ENCODE measurements at regions not wholly inside any gene's neighbourhood (a gene's known extent, or its start where the extent isn't known, plus 50 kb on each side); places are given as distances from the start of the nearest gene placed in this dataset.

GRCh38 chr10:59104186-59104585 is 72.3 kb upstream of the PHYHIPL start:
- H3K36me3 Mint-ChIP-seq: no peaks in the 10 kb centered on the region
- no peak overlapping the region for H3K27ac Mint-ChIP-seq
- ATAC-seq: no peak
- DNase-seq (ENCODE audit: low spot score in 2 of 2): no peak
- H3K9me3 Mint-ChIP-seq: no peaks in the 10 kb centered on the region

GRCh38 chr10:59106441-59106840 is 70.0 kb upstream of the PHYHIPL start:
- Mint-ChIP-seq H3K9me3 (no peaks in the 10 kb centered on the region), H3K27ac (no peak overlapping the region), H3K36me3 (no peaks in the 10 kb centered on the region)
- ATAC-seq: no peak
- DNase-seq (ENCODE audit: low spot score in 2 of 2): no peak

- no peak overlapping the region for H3K27ac Mint-ChIP-seq
- no peak for ATAC-seq
- no peaks in the 10 kb centered on the region for H3K36me3 Mint-ChIP-seq
- DNase-seq (ENCODE audit: low spot score in 2 of 2): no peak
- no peaks in the 10 kb centered on the region for H3K9me3 Mint-ChIP-seq
These were observed 69.3 kb upstream of the PHYHIPL start for GRCh38 chr10:59107147-59107546.

- ATAC-seq (no peak), DNase-seq (ENCODE audit: low spot score in 2 of 2) (no peak)
- Mint-ChIP-seq H3K9me3 (peaks cover 0 to 4% of the 10 kb centered on the region in 2 donors), H3K27ac (no peak overlapping the region), H3K36me3 (no peaks in the 10 kb centered on the region)
These were observed 68.1 kb upstream of the PHYHIPL start for GRCh38 chr10:59108296-59108870.

GRCh38 chr10:59108886-59109288 is 67.6 kb upstream of the PHYHIPL start:
- no peak overlapping the region for H3K27ac Mint-ChIP-seq
- DNase-seq (ENCODE audit: low spot score in 2 of 2) (no peak), ATAC-seq (no peak)
- no peaks in the 10 kb centered on the region for H3K36me3 Mint-ChIP-seq
- peaks cover 0 to 4% of the 10 kb centered on the region in 2 donors for H3K9me3 Mint-ChIP-seq

- H3K9me3 Mint-ChIP-seq: peaks cover 0 to 4% of the 10 kb centered on the region in 2 donors
- no peak overlapping the region for H3K27ac Mint-ChIP-seq
- no peaks in the 10 kb centered on the region for H3K36me3 Mint-ChIP-seq
- ATAC-seq: no peak
- DNase-seq (ENCODE audit: low spot score in 2 of 2): no peak
These were observed 66.6 kb upstream of the PHYHIPL start for GRCh38 chr10:59109826-59110225.

- ATAC-seq (no peak), DNase-seq (ENCODE audit: low spot score in 2 of 2) (no peak)
- Mint-ChIP-seq H3K36me3 (no peaks in the 10 kb centered on the region), H3K27ac (no peak overlapping the region), H3K9me3 (peaks cover 10 to 23% of the 10 kb centered on the region in 2 donors)
These were observed 52.3 kb upstream of the PHYHIPL start for GRCh38 chr10:59124187-59124586.

GRCh38 chr10:59125666-59126065 is 50.8 kb upstream of the PHYHIPL start:
- no peak for ATAC-seq
- no peak for DNase-seq (ENCODE audit: low spot score in 2 of 2)
- Mint-ChIP-seq H3K36me3 (no peaks in the 10 kb centered on the region), H3K9me3 (peaks cover 10 to 23% of the 10 kb centered on the region in 2 donors), H3K27ac (no peak overlapping the region)

- H3K9me3 Mint-ChIP-seq: peaks cover 10 to 19% of the 10 kb centered on the region in 2 donors
- no peak overlapping the region for H3K27ac Mint-ChIP-seq
- H3K36me3 Mint-ChIP-seq: no peaks in the 10 kb centered on the region
- DNase-seq (ENCODE audit: low spot score in 2 of 2): no peak
- ATAC-seq: no peak
These were observed 50.2 kb upstream of the PHYHIPL start for GRCh38 chr10:59126261-59126660.

All from activated naive CD4-positive, alpha-beta T cell treated with anti-CD3 and anti-CD28 coated beads, Interleukin-2, amount 50 U/mL, for 72 hours (primary cell).